Osteoblast (primary cell): ENCODE measurements at regions not wholly inside any gene's neighbourhood (a gene's known extent, or its start where the extent isn't known, plus 50 kb on each side); places are given as distances from the start of the nearest gene placed in this dataset.
"Not testable (repeated sequence)": the region's sequence is repeated elsewhere in the genome, so short reads cannot be mapped to it uniquely, and the experiment has no call there.

Experiments used
- DNase-seq: peaks from one replicate; pipeline ENCODE4 v3.0.0; 2011; ENCODE audit warnings: low spot score, mixed read lengths; ENCODE audit not compliant: insufficient read length; ENCODE audit errors: missing footprints
- H2AFZ ChIP-seq: 2 replicates; pipeline ENCODE4 v1.6.0; 2011; ENCODE audit warnings: mild to moderate bottlenecking, low read length
- H3K27ac ChIP-seq: 2 replicates; pipeline ENCODE4 v1.5.1; 2011; ENCODE audit warnings: mild to moderate bottlenecking, low read depth, low read length, moderate library complexity
- H3K27me3 ChIP-seq: 2 replicates; pipeline ENCODE4 v1.6.0; 2012; ENCODE audit warnings: mild to moderate bottlenecking, control low read depth, inconsistent platforms, low read length, moderate library complexity; ENCODE audit not compliant: insufficient read depth
- H3K36me3 ChIP-seq: 2 replicates; pipeline ENCODE4 v1.5.1; 2011; ENCODE audit warnings: mild to moderate bottlenecking, low read length, control low read depth, moderate library complexity; ENCODE audit not compliant: insufficient read depth
- H3K4me1 ChIP-seq: 2 replicates; pipeline ENCODE4 v1.5.1; 2011; ENCODE audit warnings: mild to moderate bottlenecking, low read length, control low read depth, moderate library complexity; ENCODE audit not compliant: insufficient read depth
- H3K4me2 ChIP-seq: 2 replicates; pipeline ENCODE4 v1.6.0; 2011; ENCODE audit warnings: mild to moderate bottlenecking, low read length; ENCODE audit not compliant: insufficient read depth
- H3K4me3 ChIP-seq: fragments of 200-600 bp; sonication (generic); 3 replicates; pipeline ENCODE4 v1.5.1; 2012; ENCODE audit warnings: mild to moderate bottlenecking, low read length, inconsistent platforms; ENCODE audit not compliant: insufficient read depth
- H3K79me2 ChIP-seq: 2 replicates; pipeline ENCODE4 v1.6.0; 2012; ENCODE audit warnings: mild to moderate bottlenecking, low read length, control low read depth, inconsistent platforms; ENCODE audit not compliant: insufficient read depth
- H3K9me3 ChIP-seq: 2 replicates; pipeline ENCODE4 v1.5.1; 2011; ENCODE audit warnings: low read depth, low read length, control low read depth
- H4K20me1 ChIP-seq: 2 replicates; pipeline ENCODE4 v1.6.0; 2012; ENCODE audit warnings: mild to moderate bottlenecking, low read length, control low read depth; ENCODE audit not compliant: insufficient read depth
- CTCF ChIP-seq: IDR thresholded peaks from 2 replicates; pipeline ENCODE4 v1.5.1; 2011; ENCODE audit warnings: mild to moderate bottlenecking, low read depth, low read length, moderate library complexity; ENCODE audit errors: extremely low read depth

GRCh38 chr5:71789746-71790145 is 70.7 kb downstream of the CARTPT start:
- TF ChIP-seq CTCF: no peak
- Histone ChIP-seq H3K4me2 (no peak overlapping the region), H3K27ac (no peak overlapping the region), H4K20me1 (no peaks in the 10 kb centered on the region), H3K9me3 (no peaks in the 10 kb centered on the region), H3K36me3 (no peaks in the 10 kb centered on the region), H3K79me2 (no peaks in the 10 kb centered on the region), H2AFZ (no peak overlapping the region), H3K4me3 (no peak overlapping the region), H3K27me3 (peaks cover 18% of the 10 kb centered on the region), H3K4me1 (no peaks in the 10 kb centered on the region)
- DNase-seq: no peak

DNA sequence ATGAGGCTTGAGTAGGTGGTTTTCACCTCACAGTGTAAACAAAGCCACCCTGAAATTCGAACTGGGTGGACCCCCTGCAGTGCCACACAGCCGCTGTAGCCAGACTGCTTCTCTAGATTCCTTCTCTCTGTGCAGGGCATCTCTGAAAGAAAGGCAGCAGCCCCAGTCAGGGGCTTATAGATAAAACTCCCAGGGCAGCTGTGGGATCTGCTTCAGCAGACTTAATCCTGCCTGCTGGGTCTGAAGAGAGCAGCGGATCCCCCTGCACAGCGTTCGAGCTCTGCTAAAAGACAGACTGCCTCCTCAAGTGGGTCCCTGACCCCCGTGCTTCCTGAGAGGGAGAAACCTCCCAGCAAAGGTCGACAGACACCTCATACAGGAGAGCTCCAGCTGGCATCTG is 71.4 kb downstream of the CARTPT start:
- no peak overlapping the region for H3K4me3 ChIP-seq
- H3K27ac ChIP-seq: no peak overlapping the region
- no peak overlapping the region for H3K4me2 ChIP-seq
- H3K79me2 ChIP-seq: no peaks in the 10 kb centered on the region
- H3K4me1 ChIP-seq: no peaks in the 10 kb centered on the region
- H3K36me3 ChIP-seq: no peaks in the 10 kb centered on the region
- peaks cover 18% of the 10 kb centered on the region for H3K27me3 ChIP-seq
- H3K9me3 ChIP-seq: no peaks in the 10 kb centered on the region
- TF ChIP-seq CTCF: no peak
- no peak overlapping the region for H2AFZ ChIP-seq
- no peaks in the 10 kb centered on the region for H4K20me1 ChIP-seq
- no peak for DNase-seq

DNA sequence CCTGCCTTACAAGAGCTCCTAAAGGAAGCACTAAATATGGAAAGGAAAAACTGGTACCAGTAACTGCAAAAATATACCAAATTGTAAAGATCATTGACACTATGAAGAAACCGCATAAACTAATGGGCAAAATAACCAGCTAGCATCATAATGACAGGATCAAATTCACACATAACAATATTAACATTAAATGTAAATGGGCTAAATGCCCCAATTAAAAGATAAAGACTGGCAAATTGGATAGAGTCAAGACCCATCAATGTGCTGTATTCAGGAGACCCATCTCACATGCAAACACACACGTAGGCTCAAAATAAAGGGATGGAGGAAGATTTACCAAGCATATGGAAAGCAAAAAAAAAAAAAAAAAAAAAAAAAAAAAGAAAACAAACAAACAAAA is 73.0 kb downstream of the CARTPT start:
- not testable (repeated sequence) for H3K27ac ChIP-seq, H3K9me3 ChIP-seq, H4K20me1 ChIP-seq, H3K79me2 ChIP-seq, H3K36me3 ChIP-seq, H3K4me1 ChIP-seq, H3K4me3 ChIP-seq, H2AFZ ChIP-seq, H3K4me2 ChIP-seq, DNase-seq
- peaks cover 18% of the 10 kb centered on the region for H3K27me3 ChIP-seq

- Histone ChIP-seq H3K27me3 (peaks cover 2% of the 10 kb centered on the region), H3K4me2 (no peak overlapping the region), H3K9me3 (no peaks in the 10 kb centered on the region), H3K4me3 (no peak overlapping the region), H3K36me3 (no peaks in the 10 kb centered on the region), H3K79me2 (no peaks in the 10 kb centered on the region), H3K4me1 (no peaks in the 10 kb centered on the region), H3K27ac (no peak overlapping the region), H2AFZ (no peak overlapping the region), H4K20me1 (no peaks in the 10 kb centered on the region)
- DNase-seq: no peak
- no peak for TF ChIP-seq CTCF
These were observed 75.1 kb downstream of the CARTPT start for GRCh38 chr5:71794061-71794695.
